HCT116 (cell line): ENCODE measurements at regions not wholly inside any gene's neighbourhood (a gene's known extent, or its start where the extent isn't known, plus 50 kb on each side); places are given as distances from the start of the nearest gene placed in this dataset.
"Not testable (repeated sequence)": the region's sequence is repeated elsewhere in the genome, so short reads cannot be mapped to it uniquely, and the experiment has no call there.

Experiments
- ATAC-seq: fragments of 200-7000 bp; cut with Tn5 transposase; 2 replicates; pipeline ENCODE4 v1.9.1; 2020; ENCODE audit warnings: mild to moderate bottlenecking, moderate library complexity
- BruUV-seq: library from RNA; stranded (reverse); fragments of 400-500 nt; replicated peaks from 2 replicates; lab custom pipeline; 2021; lab: Mats Ljungman, UMichigan
- CTCF ChIA-PET: fragments of 300-600 bp; sonication (Branson Sonifier 250); formaldehyde crosslinking; loops from one replicate; lab custom pipeline; 2021; ENCODE audit warnings: antibody characterized with exemption; lab: Charles Lee
- POLR2A ChIA-PET: fragments of 300-600, 350-600 bp; sonication (Branson Sonifier 250); formaldehyde crosslinking; loops from one replicate; lab custom pipeline; 2021; ENCODE audit warnings: antibody characterized with exemption; lab: Charles Lee
- RAD21 ChIA-PET, 2 experiments: fragments of 300-600 bp; sonication (Branson Sonifier 250); formaldehyde crosslinking; loops; one replicate each; lab custom pipeline; 2023; ENCODE audit warnings: low total read pairs in 2 of 2; ENCODE audit not compliant: uncharacterized antibody in 2 of 2, unreplicated experiment in 2 of 2, low non-redundant PET in 1 of 2; lab: Charles Lee
- DNase-seq: peaks from one replicate; pipeline ENCODE4 v3.0.0-alpha.2; 2010; ENCODE audit warnings: low read depth, low spot score
- H2AFZ ChIP-seq: fragments of 200-600 bp; shearing (Covaris generic), sonication (generic); 2 replicates; pipeline ENCODE4 v1.6.1; 2017; ENCODE audit warnings: low read depth, mixed run types, mixed read lengths, antibody characterized with exemption, low read length; ENCODE audit not compliant: poor library complexity, severe bottlenecking
- H3K27ac ChIP-seq: 2 replicates; pipeline ENCODE4 v1.5.1; 2012; ENCODE audit warnings: low read depth, low read length
- H3K27me3 ChIP-seq: fragments of 200-600 bp; sonication (generic); 2 replicates; pipeline ENCODE4 v1.6.1; 2016; ENCODE audit warnings: mixed run types, low read length, mixed read lengths; ENCODE audit not compliant: insufficient read depth
- H3K36me3 ChIP-seq, 2 experiments: fragments of 200-500 bp in 1 of 2; fragments of 200-600 bp in 1 of 2; sonication (Bioruptor generic) in 1 of 2; sonication (generic) in 1 of 2; 2 replicates each; pipeline versions ENCODE4 v1.5.1 to v1.6.1; 2014 to 2016; ENCODE audit warnings: low read length in 2 of 2, inconsistent platforms in 1 of 2, mixed read lengths in 1 of 2, mixed run types in 1 of 2; ENCODE audit not compliant: insufficient read depth in 2 of 2, control insufficient read depth in 1 of 2
- H3K4me1 ChIP-seq, 2 experiments: fragments of 200-600 bp in 1 of 2; sonication (generic) in 1 of 2; 2 replicates each; pipeline versions ENCODE4 v1.5.1 to v1.6.1; 2012 to 2017; ENCODE audit warnings: low read length in 2 of 2, inconsistent platforms in 1 of 2, mild to moderate bottlenecking in 1 of 2, mixed read lengths in 1 of 2, mixed run types in 1 of 2, moderate library complexity in 1 of 2; ENCODE audit not compliant: insufficient read depth in 2 of 2, control insufficient read depth in 1 of 2
- H3K4me2 ChIP-seq: fragments of 200-600 bp; sonication (generic); 2 replicates; pipeline ENCODE4 v1.6.1; 2017; ENCODE audit warnings: mixed run types, low read length, mixed read lengths
- H3K4me3 ChIP-seq, 2 experiments: fragments of 200-600 bp in 1 of 2; sonication (generic) in 1 of 2; replicated peaks in 1 of 2; 2 replicates each; pipeline ENCODE4 v1.5.1; 2011 to 2016; ENCODE audit warnings: low read length in 2 of 2, control low read depth in 1 of 2, low read depth in 1 of 2, mild to moderate bottlenecking in 1 of 2, mixed read lengths in 1 of 2, mixed run types in 1 of 2
- H3K79me2 ChIP-seq: fragments of 200-600 bp; sonication (generic); 2 replicates; pipeline ENCODE4 v1.6.1; 2017; ENCODE audit warnings: mild to moderate bottlenecking, mixed run types, low read length, moderate library complexity, mixed read lengths; ENCODE audit not compliant: insufficient read depth
- H3K9ac ChIP-seq: fragments of 200-600 bp; sonication (generic); 2 replicates; pipeline ENCODE4 v1.6.1; 2016; ENCODE audit warnings: low read length, mixed read lengths
- H3K9me2 ChIP-seq: fragments of 200-600 bp; sonication (generic), shearing (Covaris generic); 2 replicates; pipeline ENCODE4 v1.6.1; 2017; ENCODE audit warnings: mixed run types, mild to moderate bottlenecking, moderate library complexity; ENCODE audit not compliant: insufficient read depth
- H3K9me3 ChIP-seq, 2 experiments: fragments of 200-500 bp in 1 of 2; fragments of 200-600 bp in 1 of 2; sonication (Bioruptor generic) in 1 of 2; sonication (generic) in 1 of 2; 2 replicates each; pipeline ENCODE4 v1.6.1; 2014 to 2017; ENCODE audit warnings: low read length in 2 of 2, mixed read lengths in 2 of 2, inconsistent platforms in 1 of 2, low read depth in 1 of 2, mild to moderate bottlenecking in 1 of 2, mixed run types in 1 of 2, moderate library complexity in 1 of 2; ENCODE audit not compliant: control insufficient read depth in 1 of 2, insufficient read depth in 1 of 2
- H4K20me1 ChIP-seq: fragments of 200-600 bp; sonication (generic), shearing (Covaris generic); 2 replicates; pipeline ENCODE4 v1.6.1; 2017; ENCODE audit warnings: mixed run types, mild to moderate bottlenecking, moderate library complexity; ENCODE audit not compliant: insufficient read depth
- intact Hi-C: fragments of 100-400 bp; cut with micrococcal nuclease; formaldehyde crosslinking; loops from 2 replicates; pipeline ENCODE4 v1.10.0; 2022

GRCh38 chr2:132317026-132317680, 99.5 kb upstream of the GPR39 start:
- H3K9me2 ChIP-seq, BruUV-seq, H2AFZ ChIP-seq, H3K27me3 ChIP-seq, H3K9ac ChIP-seq, H3K4me2 ChIP-seq, intact Hi-C loops, H3K4me1 ChIP-seq, H3K4me3 ChIP-seq, H3K79me2 ChIP-seq, H4K20me1 ChIP-seq, RAD21 ChIA-PET, H3K9me3 ChIP-seq, H3K27ac ChIP-seq, POLR2A ChIA-PET, CTCF ChIA-PET, H3K36me3 ChIP-seq, DNase-seq, ATAC-seq: not testable (repeated sequence)

DNA sequence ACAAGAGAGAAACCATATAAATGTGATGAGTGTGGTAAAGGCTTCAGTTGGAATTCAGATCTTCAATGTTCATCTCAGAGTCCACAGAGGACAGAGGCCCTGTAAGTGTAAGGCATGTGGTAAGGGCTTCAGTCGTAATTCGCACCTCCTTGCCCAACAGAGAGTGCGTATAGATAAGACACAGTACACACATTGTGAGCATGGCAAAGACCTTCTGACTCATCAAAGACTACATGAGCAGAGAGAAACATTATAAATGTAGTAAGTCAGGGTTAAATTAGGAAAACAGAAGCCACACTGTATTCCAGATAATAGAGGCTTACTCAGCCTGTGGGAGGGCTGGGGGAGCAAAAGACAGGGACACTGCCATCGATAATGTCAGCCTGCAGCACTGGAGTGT, 98.1 kb upstream of the GPR39 start:
- H3K9ac ChIP-seq, H3K27ac ChIP-seq, H3K79me2 ChIP-seq, H4K20me1 ChIP-seq, BruUV-seq, H3K4me1 ChIP-seq, CTCF ChIA-PET, H3K9me2 ChIP-seq, H3K4me3 ChIP-seq, intact Hi-C loops, H3K36me3 ChIP-seq, H3K27me3 ChIP-seq, POLR2A ChIA-PET, H2AFZ ChIP-seq, DNase-seq, H3K9me3 ChIP-seq, RAD21 ChIA-PET, H3K4me2 ChIP-seq, ATAC-seq: not testable (repeated sequence)

- H3K9ac ChIP-seq, H3K4me2 ChIP-seq, H3K27ac ChIP-seq, H3K36me3 ChIP-seq, DNase-seq, RAD21 ChIA-PET, H3K9me3 ChIP-seq, H3K4me3 ChIP-seq, CTCF ChIA-PET, ATAC-seq, BruUV-seq, H3K4me1 ChIP-seq, H4K20me1 ChIP-seq, H2AFZ ChIP-seq, H3K27me3 ChIP-seq, H3K9me2 ChIP-seq, H3K79me2 ChIP-seq, intact Hi-C loops, POLR2A ChIA-PET: not testable (repeated sequence)
Measured at GRCh38 chr2:132324005-132324404, 92.6 kb upstream of the GPR39 start.

DNA sequence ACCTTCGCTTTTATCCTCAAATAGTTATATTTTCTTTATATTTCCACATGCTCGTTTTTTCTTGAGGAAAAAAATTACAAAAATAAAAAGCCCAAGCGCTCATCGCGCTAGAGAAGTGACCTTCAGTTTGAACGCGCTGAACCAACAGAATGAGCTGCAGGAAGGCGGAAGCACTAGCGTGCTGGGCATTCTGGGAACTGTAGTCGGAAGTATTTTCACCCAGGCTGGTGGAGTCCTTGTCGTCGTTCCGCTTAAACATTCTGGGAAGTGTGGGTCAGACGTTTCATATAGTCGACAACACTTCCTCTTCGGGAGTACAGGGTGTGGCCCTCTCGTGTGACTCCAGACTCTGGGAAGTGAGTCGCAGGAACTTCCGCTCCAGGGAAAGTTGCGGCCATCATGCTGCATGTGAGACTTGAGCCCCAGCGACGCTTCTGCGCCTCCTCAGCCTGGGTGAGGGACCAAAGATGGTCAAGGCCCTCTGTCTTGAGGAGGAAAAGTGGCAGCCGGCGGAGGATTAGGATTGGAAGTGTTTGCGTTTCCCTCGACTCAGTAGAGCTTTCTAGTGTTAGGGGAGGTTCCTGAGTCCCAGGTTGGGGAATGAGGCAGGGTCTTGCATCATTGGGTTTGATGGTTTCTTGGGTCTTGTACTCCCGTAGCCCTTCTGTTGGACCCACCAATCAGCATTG, 84.1 kb upstream of the GPR39 start:
- CTCF ChIA-PET, H2AFZ ChIP-seq, ATAC-seq, H3K4me1 ChIP-seq, H3K79me2 ChIP-seq, DNase-seq, H3K4me3 ChIP-seq, H3K9me3 ChIP-seq, H3K27ac ChIP-seq, H3K36me3 ChIP-seq, BruUV-seq, RAD21 ChIA-PET, POLR2A ChIA-PET, intact Hi-C loops, H3K27me3 ChIP-seq, H3K9me2 ChIP-seq, H3K4me2 ChIP-seq, H4K20me1 ChIP-seq, H3K9ac ChIP-seq: not testable (repeated sequence)
